ENCODE measurements at regions not wholly inside any gene's neighbourhood (a gene's known extent, or its start where the extent isn't known, plus 50 kb on each side); places are given as distances from the start of the nearest gene placed in this dataset.
"Not testable (repeated sequence)": the region's sequence is repeated elsewhere in the genome, so short reads cannot be mapped to it uniquely, and the experiment has no call there.

DNA sequence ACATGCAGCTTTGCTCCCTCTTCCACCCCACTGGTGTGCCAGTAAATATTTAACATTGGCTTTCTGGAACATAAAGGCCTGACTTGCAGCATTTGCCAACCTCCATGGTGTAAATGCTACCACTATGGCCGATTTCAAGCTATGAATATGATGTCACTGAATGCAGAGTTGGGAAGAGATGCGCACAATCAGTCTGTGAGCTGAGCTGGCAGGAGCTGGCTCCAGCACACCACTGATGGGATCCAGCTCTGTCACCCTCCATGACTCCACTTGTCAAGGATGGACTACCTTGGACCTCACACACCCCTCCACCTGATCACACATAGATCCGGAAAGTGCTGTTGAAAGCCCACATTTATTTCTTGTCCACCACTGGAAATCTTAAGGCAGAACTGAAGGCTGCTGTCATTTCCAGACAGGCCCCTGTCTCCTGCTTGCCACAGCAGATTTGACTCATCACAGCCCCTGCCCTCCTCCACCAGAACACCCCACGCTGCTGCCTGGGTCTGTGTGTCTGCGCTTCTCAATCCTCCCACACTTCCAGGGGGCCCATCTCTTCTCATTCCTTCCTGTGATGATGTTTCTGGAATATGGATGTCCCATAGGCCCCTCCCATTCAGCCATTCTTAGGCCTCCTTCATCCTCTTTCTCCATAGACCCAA is 82.2 kb upstream of the BCAR3 start:
- Mint-ChIP-seq H3K4me3 (no peak overlapping the region), H3K27ac (peak overlapping the region; percentile 27), H3K36me3 (ENCODE audit: low read depth) (no peaks in the 10 kb centered on the region), H3K27me3 (no peaks in the 10 kb centered on the region), H3K9me3 (no peaks in the 10 kb centered on the region), H3K4me1 (peaks cover 4% of the 10 kb centered on the region)
- no peak for ATAC-seq (replicated peaks)

DNA sequence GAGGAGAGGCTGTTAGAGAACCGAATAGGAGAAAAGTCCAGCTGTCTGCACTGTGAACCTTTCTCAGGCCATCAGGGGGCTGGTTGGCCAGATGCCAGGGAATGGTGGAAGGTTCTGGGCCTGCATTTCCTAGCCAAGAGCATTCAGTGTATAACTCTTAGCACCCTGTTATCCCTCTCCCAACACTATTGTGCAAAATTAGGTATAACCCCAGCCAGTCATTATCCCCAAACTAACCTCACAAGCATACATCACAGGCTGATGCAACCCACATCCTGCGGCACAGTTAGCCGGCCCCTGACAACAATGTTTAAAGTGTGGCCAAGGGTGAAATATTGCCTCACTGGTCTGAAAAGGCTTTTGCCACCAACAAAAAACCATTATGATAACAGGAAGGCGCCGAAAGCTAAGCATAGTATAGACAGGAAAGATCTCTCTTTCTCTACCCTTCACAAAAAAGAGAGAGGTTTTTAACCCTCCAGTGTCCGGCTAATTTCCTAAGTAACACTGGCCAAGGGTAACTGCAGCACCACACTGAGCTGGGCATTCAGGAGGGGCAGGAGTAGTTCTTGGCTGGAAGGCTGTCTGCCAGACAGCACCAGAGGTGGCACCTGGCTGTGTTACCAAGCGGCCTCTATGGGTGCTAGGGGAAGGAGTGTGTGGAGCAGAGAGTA is 77.3 kb upstream of the BCAR3 start:
- Mint-ChIP-seq H3K27me3 (no peaks in the 10 kb centered on the region), H3K4me3 (no peak overlapping the region), H3K9me3 (no peaks in the 10 kb centered on the region), H3K36me3 (ENCODE audit: low read depth) (no peaks in the 10 kb centered on the region), H3K27ac (no peak overlapping the region), H3K4me1 (peaks cover 5% of the 10 kb centered on the region)
- ATAC-seq (replicated peaks), result peak; percentile 89

DNA sequence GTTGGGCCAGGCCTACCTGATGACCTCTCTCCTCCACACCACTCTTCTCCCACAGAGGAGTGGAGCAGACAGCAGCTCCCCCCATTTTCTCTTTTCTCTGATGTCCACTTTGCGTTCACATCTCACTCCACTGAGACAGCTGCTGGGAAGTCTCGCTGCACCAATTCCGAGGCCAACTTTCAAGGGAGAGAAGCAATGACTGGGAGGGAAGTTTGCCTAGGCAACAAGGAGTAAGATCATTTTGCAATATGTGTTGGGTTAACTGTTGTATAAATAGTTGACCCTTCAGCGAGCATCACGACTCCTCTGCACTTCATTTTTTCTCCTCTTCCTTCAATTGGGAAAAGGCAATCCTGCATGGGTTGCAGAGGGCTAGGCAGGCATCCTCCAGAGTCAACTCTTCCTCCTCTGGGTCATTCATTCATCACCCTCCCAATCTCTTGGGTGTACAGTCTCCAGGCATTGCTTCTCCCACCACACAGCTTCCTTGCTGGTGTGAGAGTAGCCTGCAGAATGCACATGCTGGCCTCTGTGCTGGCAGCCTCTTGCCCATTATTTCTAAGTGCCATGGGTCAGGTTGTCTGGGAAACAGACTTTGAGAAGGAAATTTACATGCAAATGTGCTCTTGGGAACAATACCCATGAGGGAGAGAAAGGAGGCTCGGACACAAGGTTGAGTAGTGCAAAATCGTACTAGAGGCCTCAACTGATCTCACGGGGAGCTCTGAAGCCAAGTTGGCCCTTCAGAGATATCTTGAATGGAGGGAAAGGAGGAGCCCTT is 75.8 kb upstream of the BCAR3 start:
- Mint-ChIP-seq H3K27ac (no peak overlapping the region), H3K9me3 (no peaks in the 10 kb centered on the region), H3K4me3 (no peak overlapping the region), H3K27me3 (no peaks in the 10 kb centered on the region), H3K4me1 (peaks cover 5% of the 10 kb centered on the region), H3K36me3 (ENCODE audit: low read depth) (no peaks in the 10 kb centered on the region)
- no peak for ATAC-seq (replicated peaks)

DNA sequence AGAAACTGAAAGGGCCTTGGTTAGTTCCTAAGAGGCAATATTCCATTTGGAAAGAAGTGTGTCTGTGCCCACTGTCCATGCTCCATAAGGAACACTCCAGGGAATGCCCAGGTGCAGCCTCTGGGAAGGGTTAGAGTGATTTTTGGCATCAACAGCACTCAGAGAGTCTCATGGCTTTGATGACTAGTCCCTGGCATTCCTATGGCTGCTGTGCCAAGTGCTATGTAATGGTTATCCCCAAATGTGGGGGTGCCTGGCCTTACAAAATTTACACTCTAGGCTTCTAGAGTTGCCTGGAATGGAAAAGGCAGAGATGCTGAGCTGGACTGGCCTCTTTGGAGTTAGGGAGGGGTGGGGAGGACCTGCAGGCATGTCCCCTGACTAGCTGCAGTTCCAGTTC is 75.0 kb upstream of the BCAR3 start:
- Mint-ChIP-seq H3K4me3 (no peak overlapping the region), H3K9me3 (no peaks in the 10 kb centered on the region), H3K36me3 (ENCODE audit: low read depth) (no peaks in the 10 kb centered on the region), H3K4me1 (peaks cover 5% of the 10 kb centered on the region), H3K27ac (no peak overlapping the region), H3K27me3 (no peaks in the 10 kb centered on the region)
- ATAC-seq (replicated peaks), result no peak

DNA sequence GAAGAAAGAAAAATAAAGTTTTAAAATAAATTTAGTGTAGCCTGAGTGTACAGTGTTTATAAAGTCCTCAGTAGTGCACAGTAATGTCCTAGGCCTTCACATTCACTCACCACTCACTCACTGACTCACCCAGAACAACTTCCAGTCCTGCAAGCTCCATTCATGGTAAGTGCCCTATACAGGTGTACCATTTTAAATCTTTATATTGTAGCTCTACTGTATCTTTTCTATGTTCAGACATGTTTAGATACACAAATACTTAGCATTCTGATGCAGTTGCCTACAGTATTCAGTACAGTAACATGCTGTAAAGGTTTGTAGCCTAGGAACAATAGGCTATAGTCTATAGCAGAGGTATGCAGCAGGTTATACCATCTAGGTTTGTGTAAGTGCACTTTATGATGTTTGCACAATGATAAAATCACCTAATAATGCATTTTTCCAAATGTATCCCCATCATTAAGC is 73.6 kb upstream of the BCAR3 start:
- not testable (repeated sequence) for H3K27me3 Mint-ChIP-seq; H3K27ac Mint-ChIP-seq; H3K9me3 Mint-ChIP-seq; H3K4me3 Mint-ChIP-seq; H3K4me1 Mint-ChIP-seq; H3K36me3 Mint-ChIP-seq (ENCODE audit: low read depth); ATAC-seq (replicated peaks)

DNA sequence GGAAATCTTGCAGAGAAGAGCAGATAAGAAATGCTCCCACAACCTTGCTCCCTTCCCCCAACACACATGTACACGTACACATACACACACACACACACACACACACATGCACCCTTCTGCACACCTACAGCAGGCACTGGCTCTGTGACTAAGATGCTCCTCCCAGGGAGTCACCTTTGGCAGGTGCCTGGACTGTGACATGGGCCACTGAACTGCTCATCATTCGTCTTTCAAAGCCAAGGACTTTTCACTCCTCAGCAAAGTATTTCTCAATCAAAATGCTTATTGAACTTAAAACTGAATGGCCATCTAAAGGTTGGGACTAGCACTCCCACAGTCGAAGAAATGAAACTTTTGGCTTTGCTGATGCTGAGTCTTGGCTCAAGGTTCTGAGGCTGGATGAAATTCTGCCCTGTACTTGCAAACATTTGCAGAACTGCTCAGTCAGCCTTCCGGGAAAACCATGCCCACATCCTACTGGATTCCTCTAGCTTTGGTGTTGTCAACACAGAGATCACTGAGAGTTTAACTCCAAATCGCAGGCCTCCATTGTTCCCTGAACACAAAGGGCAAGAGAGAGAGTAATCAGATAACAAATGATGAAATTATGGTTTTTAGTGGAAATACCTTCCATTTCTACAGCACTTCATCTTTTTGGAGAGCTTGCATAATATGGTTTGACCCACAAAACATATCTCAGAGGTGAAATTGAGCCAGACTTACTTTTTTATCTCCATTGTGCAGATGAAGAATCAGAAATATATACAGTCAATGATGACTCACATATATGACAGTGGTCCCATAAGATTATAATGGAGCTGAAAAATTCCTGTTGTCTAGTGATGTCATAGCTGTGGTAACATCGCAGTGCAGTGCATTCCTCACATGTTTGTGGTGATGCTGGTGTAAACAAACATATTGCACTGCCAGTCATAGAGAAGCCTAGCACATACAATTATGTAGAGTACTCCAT is 72.4 kb upstream of the BCAR3 start:
- Mint-ChIP-seq H3K36me3 (ENCODE audit: low read depth) (no peaks in the 10 kb centered on the region), H3K27me3 (no peaks in the 10 kb centered on the region), H3K4me1 (peaks cover 4% of the 10 kb centered on the region), H3K4me3 (no peak overlapping the region), H3K9me3 (no peaks in the 10 kb centered on the region), H3K27ac (no peak overlapping the region)
- ATAC-seq (replicated peaks), result no peak

DNA sequence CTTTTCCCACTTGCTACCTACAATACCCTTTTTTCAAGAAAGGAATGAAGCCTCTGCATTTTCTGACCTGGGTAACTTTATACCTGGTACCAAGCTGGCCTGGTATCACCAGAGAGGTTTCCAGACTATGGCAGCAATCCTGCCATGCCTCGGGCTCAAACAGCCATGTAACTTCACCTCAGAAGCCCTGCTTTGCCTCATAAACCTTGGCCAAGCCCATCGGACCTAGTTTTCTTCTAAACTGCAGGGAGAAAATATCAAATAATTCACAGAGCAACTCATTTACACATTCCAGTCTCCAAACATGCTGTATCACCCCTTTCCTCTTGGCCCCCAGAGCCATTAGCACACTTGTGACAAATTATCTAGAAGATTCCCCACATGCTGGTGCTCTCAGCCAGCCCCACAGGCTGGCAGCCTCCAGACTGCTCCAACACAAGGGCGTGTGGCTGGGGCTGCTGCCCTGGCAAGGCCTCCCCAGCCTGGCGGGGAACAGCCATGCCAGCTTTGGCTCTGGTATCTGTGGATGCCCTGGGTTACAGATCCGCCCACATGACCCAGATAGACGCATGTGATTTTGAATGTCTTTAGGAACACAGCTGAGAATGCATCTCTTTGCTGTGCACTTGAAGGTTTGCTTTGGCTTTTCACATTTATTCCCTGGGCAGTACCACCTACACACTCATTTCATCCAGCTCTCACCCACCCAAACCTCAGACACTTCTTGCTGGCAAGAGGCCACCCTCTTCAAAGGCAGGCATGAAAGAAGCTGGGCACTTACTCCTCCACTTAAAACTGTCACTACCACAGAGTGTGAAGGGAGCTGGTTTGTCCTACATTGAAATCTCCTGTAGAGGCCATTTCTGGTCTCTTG is 70.0 kb upstream of the BCAR3 start:
- H3K36me3 Mint-ChIP-seq (ENCODE audit: low read depth), result no peaks in the 10 kb centered on the region
- H3K4me3 Mint-ChIP-seq, result no peak overlapping the region
- H3K27me3 Mint-ChIP-seq, result peaks cover 13% of the 10 kb centered on the region
- H3K27ac Mint-ChIP-seq, result no peak overlapping the region
- ATAC-seq (replicated peaks), result no peak
- H3K4me1 Mint-ChIP-seq, result no peaks in the 10 kb centered on the region
- H3K9me3 Mint-ChIP-seq, result peaks cover 9% of the 10 kb centered on the region

DNA sequence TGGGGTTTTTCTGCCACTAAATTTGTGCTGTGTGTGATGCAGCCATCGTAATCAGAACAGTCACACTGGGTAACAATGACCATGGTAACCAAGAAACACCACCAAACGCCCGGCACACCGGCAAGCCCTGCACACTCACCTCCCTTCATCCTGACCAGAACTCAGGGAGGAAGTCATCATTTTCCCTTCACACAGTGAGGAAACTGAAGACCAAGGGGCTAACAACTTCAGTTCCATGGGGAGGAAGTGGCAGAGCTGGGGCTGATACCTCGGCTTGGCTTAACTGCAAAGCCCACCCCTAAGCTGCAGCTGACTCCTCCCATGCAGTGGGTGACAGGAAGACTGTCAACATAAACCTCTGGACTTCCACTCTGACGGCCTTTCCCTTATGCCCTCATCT is 69.3 kb upstream of the BCAR3 start:
- H3K27me3 Mint-ChIP-seq, result peaks cover 14% of the 10 kb centered on the region
- H3K4me3 Mint-ChIP-seq, result no peak overlapping the region
- peaks cover 9% of the 10 kb centered on the region for H3K9me3 Mint-ChIP-seq
- no peak overlapping the region for H3K27ac Mint-ChIP-seq
- no peaks in the 10 kb centered on the region for H3K36me3 Mint-ChIP-seq (ENCODE audit: low read depth)
- ATAC-seq (replicated peaks), result no peak
- H3K4me1 Mint-ChIP-seq, result no peaks in the 10 kb centered on the region

DNA sequence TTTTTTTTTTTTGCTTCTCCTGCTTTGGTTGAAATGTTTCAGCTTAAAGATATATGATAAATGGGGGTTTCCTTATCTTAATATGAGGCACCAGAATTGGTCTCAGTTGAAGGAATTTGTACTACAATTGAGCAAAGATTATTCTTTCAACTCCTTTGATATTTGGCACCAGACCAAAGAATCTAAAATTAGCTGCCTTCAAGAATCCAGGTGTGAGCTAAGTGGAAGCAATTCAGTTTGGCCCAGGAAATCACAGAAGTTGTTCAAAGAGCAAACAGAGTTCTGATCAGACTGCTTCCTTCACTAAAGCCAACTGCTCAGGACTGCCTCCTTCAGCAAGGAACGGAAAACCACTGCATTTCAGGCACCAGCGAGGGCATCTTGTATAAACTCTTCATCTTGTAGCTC is 68.3 kb upstream of the BCAR3 start:
- no peak overlapping the region for H3K4me3 Mint-ChIP-seq
- H3K27me3 Mint-ChIP-seq, result peaks cover 14% of the 10 kb centered on the region
- H3K27ac Mint-ChIP-seq, result no peak overlapping the region
- no peaks in the 10 kb centered on the region for H3K36me3 Mint-ChIP-seq (ENCODE audit: low read depth)
- H3K4me1 Mint-ChIP-seq, result no peaks in the 10 kb centered on the region
- peaks cover 9% of the 10 kb centered on the region for H3K9me3 Mint-ChIP-seq
- ATAC-seq (replicated peaks), result no peak

DNA sequence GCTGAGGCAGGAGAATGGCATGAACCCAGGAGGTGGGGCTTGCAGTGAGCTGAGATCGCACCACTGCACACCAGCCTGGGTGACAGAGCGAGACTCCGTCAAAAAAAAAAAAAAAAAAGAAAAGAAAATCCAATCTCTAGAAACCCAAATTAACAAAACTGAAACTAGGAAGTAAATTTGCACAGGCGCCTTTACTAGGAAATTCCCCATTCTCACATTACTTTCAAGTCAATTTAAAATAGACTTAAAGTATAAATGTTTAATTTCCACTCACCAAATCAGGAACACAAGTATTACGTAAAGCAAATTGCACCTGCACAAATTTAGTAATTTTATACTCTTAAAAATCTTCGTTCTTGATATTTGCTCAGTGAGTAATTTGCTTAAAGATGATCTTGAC is 67.8 kb upstream of the BCAR3 start:
- H3K27ac Mint-ChIP-seq, result no peak overlapping the region
- H3K36me3 Mint-ChIP-seq (ENCODE audit: low read depth), result no peaks in the 10 kb centered on the region
- H3K4me3 Mint-ChIP-seq, result no peak overlapping the region
- no peak for ATAC-seq (replicated peaks)
- no peaks in the 10 kb centered on the region for H3K4me1 Mint-ChIP-seq
- peaks cover 9% of the 10 kb centered on the region for H3K9me3 Mint-ChIP-seq
- H3K27me3 Mint-ChIP-seq, result peaks cover 14% of the 10 kb centered on the region

DNA sequence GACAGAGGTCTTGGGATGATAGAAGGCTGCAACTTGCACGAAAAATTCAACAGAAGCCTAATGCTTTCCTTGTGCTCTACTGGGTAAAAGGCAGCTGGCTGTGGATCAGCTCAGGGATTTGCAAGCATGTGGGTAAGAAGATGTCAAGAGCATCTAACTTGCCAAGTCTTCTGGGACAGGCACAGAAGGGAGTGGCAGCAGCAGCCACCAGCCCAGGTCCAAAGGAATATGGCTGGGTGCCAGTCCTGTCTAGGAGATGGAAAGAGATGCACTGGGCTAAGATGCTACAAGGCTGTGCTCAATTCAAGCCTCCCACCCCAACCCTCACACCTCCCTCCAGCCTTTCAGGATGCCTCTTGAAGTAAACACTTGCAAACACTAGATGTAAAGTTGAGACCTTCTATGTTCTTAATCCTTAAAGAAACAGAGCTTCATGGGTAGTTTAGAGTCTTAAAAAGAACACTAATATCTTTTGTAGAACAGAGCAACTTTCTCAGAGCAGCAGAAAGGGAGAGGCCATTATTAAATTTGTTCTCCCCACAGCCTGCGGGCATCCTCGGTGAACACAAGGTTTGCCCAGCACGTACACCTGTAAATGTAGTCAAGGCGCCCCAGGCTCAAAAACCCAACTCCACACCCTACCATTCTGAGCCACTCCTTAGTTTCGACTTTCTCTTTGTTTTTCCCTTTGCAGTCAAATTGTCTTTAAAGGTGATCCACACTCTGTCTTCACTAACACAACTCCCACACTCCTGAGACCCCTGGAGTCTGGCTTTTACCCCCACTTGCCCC is 64.6 kb upstream of the BCAR3 start:
- H3K4me1 Mint-ChIP-seq, result no peaks in the 10 kb centered on the region
- peaks cover 14% of the 10 kb centered on the region for H3K27me3 Mint-ChIP-seq
- no peaks in the 10 kb centered on the region for H3K36me3 Mint-ChIP-seq (ENCODE audit: low read depth)
- no peak overlapping the region for H3K4me3 Mint-ChIP-seq
- ATAC-seq (replicated peaks), result no peak
- no peak overlapping the region for H3K27ac Mint-ChIP-seq
- H3K9me3 Mint-ChIP-seq, result peaks cover 9% of the 10 kb centered on the region

DNA sequence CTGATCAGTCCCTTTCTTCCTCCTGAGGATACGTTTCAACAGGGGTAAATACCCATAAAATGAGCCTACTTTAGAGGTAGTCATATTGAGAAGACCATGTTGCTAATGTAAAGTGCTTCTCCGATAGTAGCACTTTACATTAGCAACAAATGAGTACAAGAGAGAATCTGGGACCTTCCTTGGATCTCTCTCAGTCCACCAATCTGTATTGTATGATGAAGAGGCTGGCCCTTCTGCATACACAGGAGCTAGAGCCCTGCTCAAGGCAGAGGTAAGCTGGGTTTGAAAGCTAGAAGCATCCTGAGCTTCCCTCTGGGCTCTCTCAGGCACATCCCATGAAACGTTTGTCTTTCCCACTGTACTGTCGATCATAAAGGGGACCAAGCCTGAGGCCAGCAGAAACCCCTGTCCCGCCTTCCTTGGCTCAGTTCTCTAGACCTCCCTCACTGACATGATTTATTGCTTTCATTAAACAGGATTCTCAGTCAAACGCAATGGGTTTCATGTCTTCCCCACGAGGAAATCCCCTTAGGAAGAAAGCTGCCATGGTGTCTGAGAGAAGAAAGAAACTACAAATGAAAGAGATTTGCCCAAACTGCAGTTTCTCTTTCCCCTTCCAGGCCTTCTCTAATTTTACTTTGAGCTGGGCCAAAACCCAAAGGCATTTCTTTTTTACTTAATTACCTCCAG is 62.8 kb upstream of the BCAR3 start:
- Mint-ChIP-seq H3K9me3 (peaks cover 9% of the 10 kb centered on the region), H3K27ac (no peak overlapping the region), H3K36me3 (ENCODE audit: low read depth) (no peaks in the 10 kb centered on the region), H3K4me1 (no peaks in the 10 kb centered on the region), H3K27me3 (peaks cover 14% of the 10 kb centered on the region), H3K4me3 (no peak overlapping the region)
- peak; percentile 56 for ATAC-seq (replicated peaks)

Data from activated T-helper 17 cell treated with anti-CD3 and anti-CD28 coated beads, Interleukin-2, amount 50 U/mL, for 72 hours (primary cell).